ENCODE measurements at regions not wholly inside any gene's neighbourhood (a gene's known extent, or its start where the extent isn't known, plus 50 kb on each side); places are given as distances from the start of the nearest gene placed in this dataset.
A peak's percentile ranks its signal among the peaks of the same experiment; 100 is the strongest.

GRCh38 chr16:85983606-85984230 is 84.8 kb downstream of the IRF8 start:
- H3K36me3 ChIP-seq: no peaks in the 10 kb centered on the region
- TF ChIP-seq, protein P1, sequence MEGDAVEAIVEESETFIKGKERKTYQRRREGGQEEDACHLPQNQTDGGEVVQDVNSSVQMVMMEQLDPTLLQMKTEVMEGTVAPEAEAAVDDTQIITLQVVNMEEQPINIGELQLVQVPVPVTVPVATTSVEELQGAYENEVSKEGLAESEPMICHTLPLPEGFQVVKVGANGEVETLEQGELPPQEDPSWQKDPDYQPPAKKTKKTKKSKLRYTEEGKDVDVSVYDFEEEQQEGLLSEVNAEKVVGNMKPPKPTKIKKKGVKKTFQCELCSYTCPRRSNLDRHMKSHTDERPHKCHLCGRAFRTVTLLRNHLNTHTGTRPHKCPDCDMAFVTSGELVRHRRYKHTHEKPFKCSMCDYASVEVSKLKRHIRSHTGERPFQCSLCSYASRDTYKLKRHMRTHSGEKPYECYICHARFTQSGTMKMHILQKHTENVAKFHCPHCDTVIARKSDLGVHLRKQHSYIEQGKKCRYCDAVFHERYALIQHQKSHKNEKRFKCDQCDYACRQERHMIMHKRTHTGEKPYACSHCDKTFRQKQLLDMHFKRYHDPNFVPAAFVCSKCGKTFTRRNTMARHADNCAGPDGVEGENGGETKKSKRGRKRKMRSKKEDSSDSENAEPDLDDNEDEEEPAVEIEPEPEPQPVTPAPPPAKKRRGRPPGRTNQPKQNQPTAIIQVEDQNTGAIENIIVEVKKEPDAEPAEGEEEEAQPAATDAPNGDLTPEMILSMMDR (IDR thresholded peaks at IDR 0.05; ENCODE audit: borderline replicate concordance): no peak
- no peak for DNase-seq
- peaks cover 3% of the 10 kb centered on the region for H3K4me1 ChIP-seq
- peaks cover 96% of the 10 kb centered on the region for H3K27me3 ChIP-seq (ENCODE audit: low read depth)
- H3K9me3 ChIP-seq (replicated peaks): no peaks in the 10 kb centered on the region
- intact Hi-C loops (cut with micrococcal nuclease): no loop called here
- no peak overlapping the region for H3K27ac ChIP-seq (replicated peaks)
- no peak overlapping the region for H3K4me3 ChIP-seq

- intact Hi-C loops (cut with micrococcal nuclease): no loop called here
- no peak for DNase-seq
- no peak overlapping the region for H3K4me3 ChIP-seq
- H3K36me3 ChIP-seq: no peaks in the 10 kb centered on the region
- TF ChIP-seq, protein P1 (IDR thresholded peaks at IDR 0.05; ENCODE audit: borderline replicate concordance): no peak
- H3K27me3 ChIP-seq (ENCODE audit: low read depth): peaks cover 96% of the 10 kb centered on the region
- no peak overlapping the region for H3K27ac ChIP-seq (replicated peaks)
- peaks cover 3% of the 10 kb centered on the region for H3K4me1 ChIP-seq
- no peaks in the 10 kb centered on the region for H3K9me3 ChIP-seq (replicated peaks)
These were observed 85.4 kb downstream of the IRF8 start for GRCh38 chr16:85984231-85984880.

DNA sequence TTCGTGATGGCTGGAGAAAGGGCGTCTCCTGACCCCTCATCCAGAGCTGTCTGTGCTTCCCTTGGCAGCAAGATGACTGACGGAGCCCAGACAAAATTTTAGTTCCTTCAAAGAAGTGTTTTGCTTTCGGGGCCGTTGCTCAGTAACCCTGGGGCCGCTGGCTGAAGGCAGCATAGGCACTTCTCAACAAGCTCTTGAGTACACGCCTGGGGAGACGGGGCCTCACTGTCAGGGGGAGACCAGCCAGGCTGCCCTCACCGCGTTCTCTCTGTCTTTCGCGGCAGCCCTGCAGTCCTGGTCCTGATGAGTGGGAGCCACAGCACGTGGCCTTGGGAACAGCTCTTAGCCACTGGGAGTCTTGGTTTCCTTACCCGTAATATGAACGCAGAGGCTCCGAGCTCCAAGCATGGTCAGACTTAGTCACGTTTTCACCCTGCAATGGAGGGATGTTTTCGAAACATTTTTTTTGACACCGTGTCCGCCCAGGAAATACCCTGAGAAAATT is 86.0 kb downstream of the IRF8 start:
- peaks cover 3% of the 10 kb centered on the region for H3K4me1 ChIP-seq
- DNase-seq: no peak
- no peak overlapping the region for H3K4me3 ChIP-seq
- no peaks in the 10 kb centered on the region for H3K36me3 ChIP-seq
- no peaks in the 10 kb centered on the region for H3K9me3 ChIP-seq (replicated peaks)
- intact Hi-C loops (cut with micrococcal nuclease): no loop called here
- H3K27ac ChIP-seq (replicated peaks): no peak overlapping the region
- TF ChIP-seq, protein P1 (IDR thresholded peaks at IDR 0.05; ENCODE audit: borderline replicate concordance): no peak
- H3K27me3 ChIP-seq (ENCODE audit: low read depth): peaks cover 96% of the 10 kb centered on the region

- peaks cover 3% of the 10 kb centered on the region for H3K4me1 ChIP-seq
- H3K9me3 ChIP-seq (replicated peaks): no peaks in the 10 kb centered on the region
- TF ChIP-seq, protein P1 (IDR thresholded peaks at IDR 0.05; ENCODE audit: borderline replicate concordance): peak; percentile 59
- no peak for DNase-seq
- no peak overlapping the region for H3K27ac ChIP-seq (replicated peaks)
- peaks cover 98% of the 10 kb centered on the region for H3K27me3 ChIP-seq (ENCODE audit: low read depth)
- H3K4me3 ChIP-seq: peak overlapping the region; percentile 5
- intact Hi-C loops (cut with micrococcal nuclease): no loop called here
- no peaks in the 10 kb centered on the region for H3K36me3 ChIP-seq
These were observed 88.2 kb downstream of the IRF8 start for GRCh38 chr16:85986931-85987749.

DNA sequence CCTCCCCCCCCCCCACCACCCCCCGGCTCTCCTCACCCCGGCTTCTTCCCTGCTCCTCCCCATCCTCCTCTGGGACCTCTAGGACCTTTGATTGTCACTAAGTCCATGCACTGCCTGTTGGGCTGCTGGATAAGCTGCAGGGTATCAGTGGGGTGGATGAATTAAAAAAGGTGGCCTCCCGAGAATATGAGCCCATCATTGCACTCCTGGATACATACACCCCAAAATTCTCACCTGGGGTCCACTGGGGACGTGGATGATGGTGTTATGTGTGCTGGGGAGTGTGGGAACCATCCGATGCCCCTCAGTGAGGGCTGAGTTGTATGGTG is 88.8 kb downstream of the IRF8 start:
- no peak for DNase-seq
- TF ChIP-seq, protein P1 (IDR thresholded peaks at IDR 0.05; ENCODE audit: borderline replicate concordance): peak; percentile 23
- Histone ChIP-seq H3K9me3 (replicated peaks) (no peaks in the 10 kb centered on the region), H3K27ac (replicated peaks) (no peak overlapping the region), H3K4me3 (no peak overlapping the region), H3K4me1 (peaks cover 3% of the 10 kb centered on the region), H3K36me3 (no peaks in the 10 kb centered on the region), H3K27me3 (ENCODE audit: low read depth) (peaks cover 98% of the 10 kb centered on the region)
- intact Hi-C loops (cut with micrococcal nuclease): no loop called here
